ENCODE measurements at regions not wholly inside any gene's neighbourhood (a gene's known extent, or its start where the extent isn't known, plus 50 kb on each side); places are given as distances from the start of the nearest gene placed in this dataset.
"Not testable (repeated sequence)": the region's sequence is repeated elsewhere in the genome, so short reads cannot be mapped to it uniquely, and the experiment has no call there.

DNA sequence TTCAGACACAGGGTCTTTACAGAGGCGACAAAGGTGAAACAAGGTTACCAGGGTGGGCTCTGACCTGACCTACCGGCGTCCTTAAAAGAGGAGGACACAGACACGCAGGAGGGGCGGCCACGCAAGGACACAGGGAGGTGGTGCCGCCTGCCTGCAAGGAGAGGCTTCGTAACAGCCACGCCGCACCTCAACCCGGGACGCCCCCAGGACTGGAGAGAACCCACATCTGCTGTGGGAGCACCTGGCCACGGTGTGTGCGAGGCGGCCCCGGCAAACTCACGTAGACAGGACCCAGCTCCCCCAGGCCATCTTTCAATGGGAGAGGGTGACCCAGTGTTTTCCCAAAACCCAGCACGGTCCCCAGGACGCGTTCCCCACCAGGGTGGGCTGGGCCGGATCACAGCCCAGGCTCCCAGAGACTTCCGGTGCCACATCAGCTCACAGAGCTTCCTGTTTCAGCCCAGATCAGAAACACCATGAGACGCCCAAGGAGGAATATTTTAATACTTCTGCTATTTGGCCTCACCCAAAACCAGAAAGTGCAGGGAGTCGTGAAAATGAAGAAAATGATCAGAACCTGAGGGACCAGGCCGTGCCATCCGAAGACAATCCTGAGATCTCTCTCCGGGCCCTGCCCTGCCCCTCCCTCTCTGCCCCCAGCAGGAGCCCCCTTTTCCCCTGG, 5417.4 kb upstream of the TPTE start:
- not testable (repeated sequence) for DNase-seq (ENCODE audit: low read depth)

DNA sequence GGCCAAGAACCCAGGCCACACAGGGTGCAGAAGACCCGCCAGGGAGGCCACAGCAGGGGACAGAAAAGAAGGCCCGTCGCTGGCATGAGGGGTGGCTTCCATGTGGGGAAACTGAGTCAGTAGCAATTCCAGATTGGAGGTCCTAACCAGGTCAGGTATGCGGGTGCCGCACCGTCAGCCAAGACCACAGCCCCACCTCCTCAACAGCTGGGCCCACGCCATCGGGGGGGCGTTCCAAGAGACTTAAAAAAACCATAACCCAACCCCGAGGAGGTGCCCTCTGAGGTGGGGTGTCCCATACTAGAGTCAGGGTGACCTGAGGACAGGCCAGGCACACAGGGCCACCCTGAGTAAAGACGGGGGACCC, 5416.8 kb upstream of the TPTE start:
- DNase-seq (ENCODE audit: low read depth) = not testable (repeated sequence)

DNA sequence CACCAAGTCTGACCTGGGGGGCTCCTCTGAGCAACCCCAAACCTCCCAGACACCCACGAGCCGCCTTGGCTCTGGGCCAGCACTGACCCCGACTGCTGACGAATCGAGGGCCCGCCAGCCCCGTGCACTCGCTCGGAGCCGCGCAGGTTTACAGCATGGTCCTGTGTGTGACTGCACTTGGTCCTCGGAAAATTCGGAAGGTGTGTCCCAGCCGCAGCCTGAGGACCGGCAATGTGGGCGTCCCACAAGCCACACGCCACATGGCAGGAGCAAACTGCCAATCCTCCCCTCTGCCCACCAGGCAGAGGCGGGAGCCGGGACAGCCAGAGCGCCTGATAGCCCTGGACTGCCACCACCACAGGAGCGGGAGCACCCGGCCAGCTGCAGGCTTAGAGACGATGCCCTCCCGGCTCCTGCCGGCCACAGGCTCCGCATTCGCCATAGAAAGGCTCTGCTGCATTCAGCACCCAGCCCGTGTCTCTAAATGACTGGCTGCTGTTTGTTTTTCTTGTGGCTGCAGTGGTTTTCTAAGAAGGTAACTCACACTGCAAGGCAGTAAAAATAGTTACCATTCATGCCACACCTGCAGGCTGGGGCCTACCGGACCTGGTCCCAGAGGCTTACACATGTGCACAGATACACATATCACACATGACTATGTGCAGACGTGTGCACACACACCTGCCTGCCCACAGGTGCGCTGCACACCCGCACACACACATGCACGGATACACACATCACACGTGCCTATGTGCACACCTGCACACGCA, 5415.3 kb upstream of the TPTE start:
- DNase-seq (ENCODE audit: low read depth) = not testable (repeated sequence)

DNA sequence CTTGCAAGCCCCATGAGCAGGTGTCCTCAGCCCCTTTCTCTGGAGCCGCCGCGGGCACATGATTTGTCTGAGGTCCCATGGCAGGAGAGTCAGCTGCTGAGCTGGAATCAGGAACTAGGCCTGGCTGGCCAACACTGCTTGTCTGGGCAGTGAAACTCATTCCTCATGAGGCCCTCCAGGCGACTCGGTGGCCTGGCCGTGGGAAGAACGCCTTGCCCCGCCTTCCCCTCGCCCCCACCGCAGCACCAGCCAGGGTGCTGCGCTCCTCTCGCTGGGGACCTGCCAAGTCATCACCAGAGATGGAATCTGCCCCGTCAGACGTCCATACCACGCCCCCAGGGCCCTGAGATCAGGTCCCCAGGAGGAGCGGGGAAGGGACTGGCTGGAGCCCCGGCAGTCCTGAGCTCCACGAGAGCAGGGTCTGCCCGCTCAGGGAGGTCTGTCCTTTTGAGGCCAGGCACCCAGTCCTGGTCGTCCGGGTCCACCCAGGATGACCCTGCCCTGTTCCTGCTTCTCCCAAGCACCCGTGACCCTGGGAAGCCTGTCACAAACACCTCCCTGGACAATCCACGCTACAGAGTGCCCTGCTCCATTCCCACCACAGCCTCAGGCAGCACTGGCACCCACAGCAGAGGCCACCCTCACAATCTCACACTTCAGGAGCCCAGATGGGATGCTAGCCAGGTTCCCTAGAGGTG, 5414.5 kb upstream of the TPTE start:
- not testable (repeated sequence) for DNase-seq (ENCODE audit: low read depth)

DNA sequence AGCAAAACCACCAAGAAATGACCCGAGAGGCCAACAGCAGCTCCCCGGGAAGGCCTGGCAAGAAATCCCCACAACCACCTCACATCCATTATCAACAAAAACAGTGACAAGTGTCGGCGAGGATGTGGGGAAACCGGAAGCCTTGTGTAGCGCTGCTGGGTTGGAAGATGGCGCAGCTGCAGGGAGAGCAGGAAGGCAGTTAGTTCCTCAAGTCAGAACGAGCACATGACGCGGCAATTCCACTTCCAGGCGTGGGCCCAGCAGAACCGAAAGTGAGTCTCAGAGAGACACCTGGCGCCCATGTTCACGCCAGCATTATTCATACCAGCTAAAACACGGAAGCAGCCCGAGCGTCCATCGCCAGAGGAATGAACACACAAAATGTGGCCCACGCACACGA, 5413.7 kb upstream of the TPTE start:
- DNase-seq (ENCODE audit: low read depth) = not testable (repeated sequence)

DNA sequence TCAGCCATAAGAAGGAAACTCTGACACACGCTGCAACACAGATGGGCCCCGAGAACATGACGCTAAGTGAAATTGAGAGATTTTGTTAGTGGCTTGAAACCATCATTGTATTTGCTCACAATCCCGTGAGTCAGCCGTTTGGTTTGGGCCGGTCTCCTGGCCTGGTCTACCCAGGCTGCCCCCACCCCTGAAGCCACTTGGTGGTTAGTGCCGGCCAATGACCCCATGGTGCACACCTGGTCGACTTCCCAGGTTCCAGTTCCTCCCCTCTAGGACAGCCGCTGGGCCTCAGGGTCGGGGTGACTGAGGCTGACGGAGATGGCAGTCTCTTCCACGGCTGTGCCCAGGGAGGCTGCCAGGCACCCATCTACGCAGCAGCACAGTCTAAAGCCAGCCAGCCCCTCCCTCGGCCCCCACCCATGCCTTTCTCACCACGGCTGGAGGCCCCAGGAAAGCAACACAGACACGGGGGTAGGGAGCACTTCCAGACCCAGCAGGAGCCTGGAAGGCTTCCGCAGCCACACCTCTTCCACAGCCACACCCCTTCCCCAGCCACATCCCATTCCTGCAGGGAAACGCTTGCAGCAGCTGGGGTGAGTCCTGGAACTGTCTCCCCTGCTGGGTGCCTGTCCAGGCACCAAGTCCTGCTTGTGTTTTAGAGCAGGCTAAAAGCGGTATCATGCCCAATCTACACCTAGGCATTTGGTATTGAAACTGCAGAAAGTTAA, 5413.2 kb upstream of the TPTE start:
- not testable (repeated sequence) for DNase-seq (ENCODE audit: low read depth)

DNA sequence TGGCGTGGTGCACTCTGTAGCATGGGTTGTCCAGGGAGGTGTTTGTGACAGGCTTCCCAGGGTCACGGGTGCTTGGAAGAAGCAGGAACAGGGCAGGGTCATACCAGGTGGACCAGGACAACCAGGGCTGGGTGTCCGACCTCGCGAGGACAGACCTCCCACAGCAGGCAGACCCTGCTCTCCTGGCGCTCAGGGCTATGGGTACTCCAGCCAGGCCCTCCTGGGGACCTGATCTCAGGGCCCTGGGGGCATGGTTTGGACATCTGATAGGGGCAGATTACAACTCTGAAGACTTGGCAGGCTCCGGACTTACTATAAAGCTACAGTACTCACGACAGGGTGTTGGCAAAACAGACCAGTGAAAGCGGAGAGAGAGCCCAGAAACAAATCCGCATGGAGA, 5410.2 kb upstream of the TPTE start:
- DNase-seq (ENCODE audit: low read depth) = not testable (repeated sequence)

DNA sequence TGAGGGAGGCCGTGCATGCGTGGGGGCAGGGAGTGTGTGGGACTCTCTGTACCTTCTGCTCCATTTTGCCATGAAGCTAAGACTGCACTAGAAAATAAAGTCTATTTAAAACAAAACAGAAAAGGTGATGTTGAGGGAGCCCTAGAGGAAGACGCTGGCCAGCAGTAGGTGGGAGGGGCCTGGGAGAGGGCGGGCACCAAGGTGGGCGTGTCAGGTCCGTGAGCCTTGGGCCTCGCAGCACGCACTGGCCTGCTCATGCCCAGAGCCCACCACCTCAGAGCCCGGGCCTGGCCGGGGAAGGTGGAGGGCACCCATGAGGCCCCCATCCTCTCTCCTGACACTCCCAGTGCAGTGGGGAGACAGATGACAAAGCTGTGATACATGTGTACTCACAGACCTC, 5408.3 kb upstream of the TPTE start:
- not testable (repeated sequence) for DNase-seq (ENCODE audit: low read depth)

DNA sequence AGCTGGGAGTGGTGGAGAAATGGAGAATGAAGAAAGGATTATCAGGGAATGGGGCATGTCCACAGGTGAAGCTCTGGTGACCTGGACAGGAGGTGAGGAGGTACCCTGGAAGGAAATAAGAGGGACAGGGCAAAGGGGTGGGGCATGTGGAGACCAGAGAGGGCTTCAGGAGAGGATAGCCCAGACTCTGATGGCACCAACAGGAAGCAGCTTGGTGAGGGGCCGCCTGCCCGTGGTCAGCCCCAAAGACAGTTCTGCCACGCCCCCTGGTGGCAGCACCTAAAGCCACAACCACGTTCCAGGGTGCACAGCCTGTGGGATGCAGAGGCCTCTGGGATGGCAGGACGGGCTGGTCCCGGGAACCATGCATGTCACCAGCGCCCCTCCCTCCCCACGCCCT, 5406.9 kb upstream of the TPTE start:
- not testable (repeated sequence) for DNase-seq (ENCODE audit: low read depth)

DNA sequence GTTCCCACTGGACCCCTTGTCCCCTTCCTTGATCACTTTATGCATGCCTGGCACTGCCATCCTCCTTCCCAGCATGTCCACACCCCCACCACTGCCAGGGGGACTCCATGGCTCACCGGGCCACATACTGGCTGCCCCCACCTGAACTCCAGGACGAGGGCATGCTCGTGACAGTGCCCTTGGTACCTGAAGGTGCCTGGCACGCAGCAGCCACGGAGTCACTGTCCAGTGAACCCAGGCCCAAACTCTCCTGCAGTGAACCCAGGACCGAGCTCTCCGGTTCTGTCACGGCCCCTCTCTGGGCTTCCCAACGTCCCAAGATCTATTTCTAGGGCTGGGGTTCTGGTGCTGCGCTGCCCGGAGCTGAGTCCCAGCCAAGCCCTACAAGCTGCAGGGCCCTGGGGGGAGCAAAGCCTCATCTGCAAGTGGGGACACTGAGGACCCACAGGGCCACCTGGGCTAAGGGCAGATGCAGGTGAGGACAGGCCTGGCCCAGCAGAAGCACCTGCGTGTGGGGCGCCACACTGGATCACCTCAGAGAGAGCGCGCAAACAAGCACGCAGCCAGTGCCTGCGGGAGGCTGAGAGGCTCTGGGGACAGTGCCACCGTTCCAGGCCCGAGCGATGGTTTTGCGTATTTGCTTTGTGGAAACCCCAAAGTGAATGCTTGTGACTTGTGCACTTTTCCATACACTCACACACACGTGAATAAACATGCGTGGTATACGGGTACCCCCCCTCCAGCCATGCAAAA, 5406.3 kb upstream of the TPTE start:
- DNase-seq (ENCODE audit: low read depth) = not testable (repeated sequence)

DNA sequence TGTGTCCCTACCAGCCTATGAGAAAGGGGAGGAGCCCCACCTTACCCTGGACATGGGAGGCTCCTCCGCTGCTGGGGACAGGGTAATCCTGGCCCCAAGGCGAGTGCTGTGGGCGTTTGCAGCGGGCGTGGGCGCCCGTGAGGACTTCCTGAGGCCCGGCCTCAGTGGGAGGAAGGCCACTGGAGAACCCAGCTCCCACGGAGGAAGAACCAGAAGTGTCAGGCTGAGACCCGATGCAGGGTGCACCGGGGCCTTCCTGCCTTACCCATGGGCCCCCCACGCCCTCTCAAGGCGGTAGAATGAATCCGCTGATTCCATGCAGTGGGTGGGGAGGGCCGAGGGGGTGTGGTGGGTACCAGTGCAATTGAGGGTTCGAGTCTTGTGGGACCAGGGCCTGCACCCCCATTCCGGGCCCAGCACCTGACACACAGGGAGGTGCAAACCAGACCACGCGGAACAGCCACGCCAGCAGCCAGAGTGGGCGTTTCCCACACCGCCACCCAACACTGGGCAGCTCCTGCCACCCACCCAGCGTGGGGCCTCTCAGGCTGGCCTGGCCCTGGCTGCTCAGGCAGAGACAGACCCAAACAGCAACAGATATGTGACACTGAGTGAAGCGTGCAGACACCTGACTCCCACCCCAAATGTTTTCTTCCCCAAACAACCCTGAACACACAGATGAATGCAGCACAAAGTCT, 5405.6 kb upstream of the TPTE start:
- not testable (repeated sequence) for DNase-seq (ENCODE audit: low read depth)

DNA sequence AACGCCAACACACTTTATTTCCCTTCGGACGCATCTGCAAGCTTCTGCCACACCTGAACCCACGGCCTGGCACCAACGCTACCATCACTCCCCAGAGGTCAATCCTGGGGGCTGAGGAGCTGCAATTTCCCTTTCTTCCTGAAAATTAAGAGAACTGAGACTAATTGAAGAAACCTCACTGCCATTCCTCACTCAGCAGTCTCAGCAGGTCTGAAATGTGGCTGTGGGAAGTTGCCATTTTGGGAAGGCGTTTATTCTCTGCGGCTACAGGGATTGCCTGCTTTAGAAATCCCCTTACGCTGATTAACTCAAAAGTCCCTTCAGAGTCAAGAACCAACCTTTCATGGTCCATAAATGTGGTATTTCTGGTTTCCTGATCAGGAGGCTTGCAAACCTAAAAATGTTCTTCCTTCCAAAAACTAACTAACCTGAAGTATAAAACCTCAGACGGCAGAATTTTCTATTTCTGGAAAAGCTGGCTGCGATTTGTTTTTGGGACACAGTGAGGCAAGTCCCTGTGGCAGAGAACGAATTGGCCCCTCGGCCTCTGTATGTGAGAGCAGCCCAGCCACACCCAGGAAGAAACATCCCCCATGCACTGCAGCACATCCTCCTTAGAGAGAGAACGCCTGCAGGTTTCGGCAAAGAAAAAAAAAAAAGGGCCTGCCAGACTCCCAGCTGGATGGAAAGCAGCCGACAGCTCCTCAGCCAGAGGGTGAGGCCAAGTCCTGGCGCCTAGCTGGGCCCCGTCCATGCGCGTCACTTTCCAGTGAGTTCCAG, 5404.8 kb upstream of the TPTE start:
- DNase-seq (ENCODE audit: low read depth) = not testable (repeated sequence)

DNA sequence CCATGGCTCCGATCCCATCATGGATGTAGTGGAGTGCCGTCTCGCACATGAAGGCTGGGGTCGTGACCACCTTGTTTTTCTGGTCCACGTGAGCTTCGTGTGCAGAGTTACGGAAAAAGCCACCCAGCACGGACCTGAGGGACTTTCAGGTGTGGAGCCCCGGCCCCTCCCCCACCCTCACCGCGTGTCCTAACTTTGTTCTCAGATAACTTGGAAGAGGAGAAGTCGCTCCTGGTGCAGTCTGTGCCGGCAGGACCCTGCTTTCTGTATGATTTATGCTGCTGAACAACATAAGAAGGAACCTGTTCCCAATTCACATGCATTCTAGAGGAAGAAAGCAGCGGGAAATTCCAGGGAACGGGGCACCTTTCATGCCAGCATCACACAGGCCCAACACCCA, 5404.2 kb upstream of the TPTE start:
- DNase-seq (ENCODE audit: low read depth) = not testable (repeated sequence)

DNA sequence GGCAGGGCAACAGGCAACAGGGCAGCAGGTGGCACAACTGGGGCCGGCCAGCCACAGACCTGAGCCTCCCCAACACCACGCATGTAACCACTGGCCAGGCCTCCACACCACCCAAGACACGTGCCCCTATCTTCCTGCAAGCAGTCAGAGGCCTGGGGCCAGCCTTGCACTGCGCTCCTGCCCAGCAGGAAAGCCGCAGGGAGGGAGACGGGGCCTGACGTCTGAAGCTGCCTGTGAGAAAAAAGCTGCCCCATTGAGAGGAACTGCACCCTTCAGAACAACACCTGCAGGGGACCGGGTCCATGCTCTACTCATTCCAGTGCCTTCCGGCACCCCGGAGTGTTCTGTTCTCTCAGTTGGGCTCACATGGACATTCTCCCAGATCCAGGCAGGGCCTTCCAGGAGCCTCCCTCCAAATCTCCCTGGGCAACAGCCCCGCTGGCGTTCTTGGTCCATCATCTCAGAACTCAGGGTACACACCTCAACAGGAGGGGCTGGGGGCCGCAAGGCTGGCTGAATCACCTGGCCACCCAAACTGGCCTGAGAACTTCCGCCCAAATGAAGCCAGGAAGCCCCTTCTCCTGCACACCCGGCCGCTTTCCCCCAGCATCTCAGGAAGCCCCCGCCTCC, 5403.6 kb upstream of the TPTE start:
- not testable (repeated sequence) for DNase-seq (ENCODE audit: low read depth)

DNA sequence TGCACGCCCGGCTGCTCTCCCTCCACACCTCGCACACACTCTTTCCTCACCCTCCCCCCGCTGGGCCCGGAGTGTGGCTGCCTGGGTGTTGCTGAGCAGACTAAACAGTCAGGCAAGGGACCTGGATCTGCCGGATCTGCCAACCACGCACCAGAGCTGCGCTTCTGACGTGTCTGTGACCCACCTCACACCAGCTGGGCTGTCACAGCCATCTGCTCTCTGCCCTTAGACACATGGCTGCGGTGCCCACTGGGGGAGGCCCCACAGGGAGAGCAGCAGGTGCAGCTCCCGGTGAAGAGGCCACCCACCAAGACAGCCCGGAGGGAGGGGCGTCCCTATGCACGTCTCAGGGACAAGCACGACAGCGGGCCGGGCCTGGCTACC, 5403.1 kb upstream of the TPTE start:
- DNase-seq (ENCODE audit: low read depth) = not testable (repeated sequence)

DNA sequence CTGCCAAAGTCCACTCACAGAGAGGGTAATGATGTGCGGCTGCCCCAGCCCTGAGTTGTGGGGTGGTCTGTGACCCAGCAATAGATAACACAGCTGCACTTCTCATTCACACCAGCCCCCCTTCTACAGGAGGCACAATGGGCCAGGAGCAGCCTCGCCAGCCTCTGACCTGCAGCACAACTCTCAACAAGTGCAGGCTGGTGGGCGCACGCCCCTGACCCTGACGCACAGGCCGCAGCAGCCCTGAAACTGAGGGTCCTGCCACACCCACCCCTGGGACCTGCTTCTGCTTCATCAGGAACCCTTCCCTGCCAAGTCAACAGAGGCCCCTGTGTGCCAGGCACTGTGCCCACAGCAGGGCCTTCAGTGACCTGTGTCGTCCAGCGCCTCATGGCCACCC, 5402.2 kb upstream of the TPTE start:
- DNase-seq (ENCODE audit: low read depth) = not testable (repeated sequence)

DNA sequence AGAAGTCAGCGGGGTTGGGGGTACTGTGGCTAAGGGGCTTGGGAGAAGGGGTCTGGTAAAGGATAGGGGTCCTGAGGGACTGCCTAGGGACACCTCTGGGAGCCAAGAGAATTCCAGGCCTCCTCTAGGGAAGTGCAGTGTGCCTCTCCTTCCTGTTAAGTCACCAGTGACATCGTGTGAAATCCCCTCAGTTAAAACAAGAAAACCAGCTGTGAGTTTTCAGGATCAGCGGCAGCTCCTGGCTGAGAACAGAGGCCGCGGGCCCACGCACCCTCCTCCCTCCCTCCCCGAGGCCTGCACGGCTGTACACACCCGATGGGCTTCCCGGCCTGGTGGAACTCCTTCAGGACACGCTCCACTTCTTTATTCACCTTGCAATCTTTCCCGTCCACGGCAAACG, 5400.0 kb upstream of the TPTE start:
- DNase-seq (ENCODE audit: low read depth) = not testable (repeated sequence)

DNA sequence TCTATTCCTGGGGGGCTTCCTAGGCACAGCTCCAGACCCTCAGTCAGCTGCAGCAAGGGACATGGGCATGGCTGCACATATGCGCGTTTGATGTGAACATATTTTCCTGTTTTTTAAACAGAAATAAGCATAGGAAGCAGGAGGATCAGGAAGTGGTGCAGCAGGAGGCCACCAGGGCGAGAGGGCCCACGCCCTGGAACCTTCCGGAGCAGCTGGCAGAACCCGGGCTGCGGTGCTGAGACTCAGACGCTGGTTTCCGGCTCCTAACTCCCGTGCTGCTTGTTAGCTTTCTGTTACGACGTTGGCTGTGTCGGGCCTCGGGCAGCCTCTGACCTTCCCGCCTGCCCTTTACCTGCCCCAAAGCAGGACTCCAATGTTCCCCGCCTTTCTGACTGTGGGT, 5399.5 kb upstream of the TPTE start:
- DNase-seq (ENCODE audit: low read depth) = not testable (repeated sequence)

DNA sequence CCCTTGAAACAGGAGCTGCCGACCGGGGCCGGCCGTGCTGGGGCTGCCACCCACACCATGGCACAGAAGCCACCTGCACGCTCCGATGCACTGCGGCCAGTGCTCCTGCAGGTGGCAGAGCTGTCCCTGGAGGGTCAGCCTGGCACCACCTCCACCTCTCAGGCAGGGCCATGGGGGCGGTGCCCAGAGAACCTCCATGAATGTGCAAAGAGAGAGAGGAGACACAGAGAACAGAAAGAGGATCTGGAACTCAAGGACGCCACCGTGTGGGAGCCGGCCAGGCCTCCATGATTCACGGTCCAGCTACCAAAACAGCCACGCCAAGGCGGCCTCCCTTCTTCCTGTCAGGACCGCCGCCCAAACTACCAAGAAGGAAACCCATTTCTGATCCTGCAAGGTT, 5397.7 kb upstream of the TPTE start:
- not testable (repeated sequence) for DNase-seq (ENCODE audit: low read depth)

Measured in M059J (cell line).